H9 (cell line): ENCODE measurements at regions not wholly inside any gene's neighbourhood (a gene's known extent, or its start where the extent isn't known, plus 50 kb on each side); places are given as distances from the start of the nearest gene placed in this dataset.

Experiments
- DNase-seq: peaks from one replicate; pipeline ENCODE4 v3.0.0-alpha.2; 2017
- H2AFZ ChIP-seq: one replicate; pipeline ENCODE4 v1.6.1; 2013; ENCODE audit warnings: mild to moderate bottlenecking, low read length, control low read depth, moderate library complexity
- H2AK5ac ChIP-seq: 2 replicates; pipeline ENCODE4 v1.6.1; 2013; ENCODE audit warnings: low read length, control low read depth, mixed read lengths; ENCODE audit not compliant: insufficient read length
- H2BK120ac ChIP-seq: one replicate; pipeline ENCODE4 v1.6.1; 2013; ENCODE audit warnings: low read depth, mild to moderate bottlenecking, low read length, control low read depth, inconsistent platforms; ENCODE audit not compliant: poor library complexity, severe bottlenecking
- H2BK12ac ChIP-seq: 2 replicates; pipeline ENCODE4 v1.6.1; 2013; ENCODE audit warnings: low read length, control low read depth, mixed read lengths, low read depth; ENCODE audit not compliant: insufficient read length
- H2BK15ac ChIP-seq: 2 replicates; pipeline ENCODE4 v1.6.1; 2013; ENCODE audit warnings: low read depth, low read length, control low read depth
- H2BK20ac ChIP-seq: one replicate; pipeline ENCODE4 v1.6.1; 2013; ENCODE audit warnings: low read depth, mild to moderate bottlenecking, low read length, control low read depth, inconsistent platforms; ENCODE audit not compliant: poor library complexity, severe bottlenecking
- H2BK5ac ChIP-seq: 2 replicates; pipeline ENCODE4 v1.6.1; 2013; ENCODE audit warnings: low read length, control low read depth, mixed read lengths; ENCODE audit not compliant: insufficient read length
- H3K14ac ChIP-seq: 2 replicates; pipeline ENCODE4 v1.6.1; 2013; ENCODE audit warnings: low read length, control low read depth; ENCODE audit not compliant: insufficient read depth
- H3K18ac ChIP-seq: 2 replicates; pipeline ENCODE4 v1.6.1; 2013; ENCODE audit warnings: low read depth, mild to moderate bottlenecking, mixed read lengths, low read length, control low read depth; ENCODE audit not compliant: insufficient read length
- H3K23ac ChIP-seq: 2 replicates; pipeline ENCODE4 v1.6.1; 2013; ENCODE audit warnings: low read length, control low read depth, mixed read lengths, low read depth; ENCODE audit not compliant: insufficient read length
- H3K23me2 ChIP-seq: 2 replicates; pipeline ENCODE4 v1.6.1; 2013; ENCODE audit warnings: low read depth, mild to moderate bottlenecking, mixed read lengths, low read length, control low read depth; ENCODE audit not compliant: insufficient read length, poor library complexity, severe bottlenecking
- H3K27ac ChIP-seq: 2 replicates; pipeline ENCODE4 v1.5.1; 2013; ENCODE audit warnings: low read length, control low read depth, mixed read lengths, low read depth; ENCODE audit not compliant: insufficient read length
- H3K27me3 ChIP-seq: 2 replicates; pipeline ENCODE4 v1.6.1; 2013; ENCODE audit warnings: low read length, control low read depth, inconsistent platforms; ENCODE audit not compliant: insufficient read depth
- H3K4ac ChIP-seq: 2 replicates; pipeline ENCODE4 v1.6.1; 2013; ENCODE audit warnings: low read depth, mild to moderate bottlenecking, control low read depth, inconsistent platforms, low read length, moderate library complexity
- H3K4me1 ChIP-seq: 2 replicates; pipeline ENCODE4 v1.6.1; 2013; ENCODE audit warnings: low read length, control low read depth, inconsistent platforms; ENCODE audit not compliant: insufficient read depth
- H3K4me2 ChIP-seq: 2 replicates; pipeline ENCODE4 v1.6.1; 2013; ENCODE audit warnings: low read length, control low read depth, mixed read lengths; ENCODE audit not compliant: insufficient read length, insufficient read depth
- H3K56ac ChIP-seq: 2 replicates; pipeline ENCODE4 v1.6.1; 2013; ENCODE audit warnings: low read depth, mild to moderate bottlenecking, mixed read lengths, low read length, control low read depth; ENCODE audit not compliant: insufficient read length
- H3K79me1 ChIP-seq: 2 replicates; pipeline ENCODE4 v1.6.1; 2013; ENCODE audit warnings: low read depth, mild to moderate bottlenecking, moderate library complexity, low read length, control low read depth, inconsistent platforms; ENCODE audit not compliant: insufficient read depth, poor library complexity, severe bottlenecking
- H3K79me2 ChIP-seq: 2 replicates; pipeline ENCODE4 v1.6.1; 2013; ENCODE audit warnings: low read length, control low read depth, inconsistent platforms; ENCODE audit not compliant: insufficient read depth
- H3K9ac ChIP-seq: 2 replicates; pipeline ENCODE4 v1.6.1; 2013; ENCODE audit warnings: low read length, control low read depth, mixed read lengths; ENCODE audit not compliant: insufficient read length; ENCODE audit errors: extremely low read depth
- H3K9me3 ChIP-seq: one replicate; pipeline ENCODE4 v1.6.1; 2013; ENCODE audit warnings: low read depth, low read length, inconsistent platforms; ENCODE audit not compliant: control insufficient read depth
- H3T11ph ChIP-seq: one replicate; pipeline ENCODE4 v1.6.1; 2013; ENCODE audit warnings: mild to moderate bottlenecking, low read length, control low read depth, inconsistent platforms
- H4K20me1 ChIP-seq: one replicate; pipeline ENCODE4 v1.6.1; 2013; ENCODE audit not compliant: control insufficient read depth, insufficient read length, insufficient read depth
- H4K5ac ChIP-seq: 2 replicates; pipeline ENCODE4 v1.6.1; 2013; ENCODE audit warnings: low read depth, mild to moderate bottlenecking, mixed read lengths, low read length, control low read depth; ENCODE audit not compliant: insufficient read length
- H4K8ac ChIP-seq: replicated peaks from 2 replicates; pipeline ENCODE4 v1.6.1; 2013; ENCODE audit warnings: low read length, control low read depth, mixed read lengths, low read depth; ENCODE audit not compliant: insufficient read length
- H4K91ac ChIP-seq: 2 replicates; pipeline ENCODE4 v1.6.1; 2013; ENCODE audit warnings: low read depth, mild to moderate bottlenecking, moderate library complexity, mixed read lengths, low read length, control low read depth; ENCODE audit not compliant: insufficient read length
- H3K27ac Mint-ChIP-seq, 3 experiments: 2 replicates in 2 of 3; 3 replicates in 1 of 3; pipeline ENCODE4 v1.8.0; 2020 to 2021; ENCODE audit warnings: mixed read lengths in 3 of 3, mild to moderate bottlenecking in 1 of 3, moderate library complexity in 1 of 3
- H3K27me3 Mint-ChIP-seq: 2 replicates; pipeline ENCODE4 v1.8.0; 2021; ENCODE audit warnings: low read depth, mild to moderate bottlenecking, moderate library complexity, mixed read lengths
- H3K36me3 Mint-ChIP-seq, 3 experiments: 2 replicates in 2 of 3; 3 replicates in 1 of 3; pipeline ENCODE4 v1.8.0; 2020 to 2021; ENCODE audit warnings: low read depth in 3 of 3, mixed read lengths in 3 of 3; ENCODE audit not compliant: insufficient read depth in 1 of 3
- H3K4me1 Mint-ChIP-seq, 2 experiments: 2 replicates each; pipeline ENCODE4 v1.8.0; 2020; ENCODE audit warnings: mixed read lengths in 2 of 2
- H3K4me3 Mint-ChIP-seq, 2 experiments: 2 replicates in 1 of 2; 3 replicates in 1 of 2; pipeline ENCODE4 v1.8.0; 2020 to 2021; ENCODE audit warnings: mild to moderate bottlenecking in 2 of 2, mixed read lengths in 2 of 2, moderate library complexity in 1 of 2
- H3K9me3 Mint-ChIP-seq, 2 experiments: 2 replicates in 1 of 2; 3 replicates in 1 of 2; pipeline ENCODE4 v1.8.0; 2020; ENCODE audit warnings: mild to moderate bottlenecking in 2 of 2, mixed read lengths in 2 of 2, moderate library complexity in 1 of 2
- CTCF ChIP-seq: fragments of 200-600 bp; sonication (generic); conservative IDR thresholded peaks from 3 replicates; pipeline ENCODE4 v1.8.0; 2021; ENCODE audit warnings: antibody characterized with exemption, mild to moderate bottlenecking
- WGBS: extraction: QIAGEN DNeasy Blood & Tissue Kit; methylation state at CpG from one replicate; pipeline ENCODE4 v1.1.7; 2013; ENCODE audit warnings: missing lambda C conversion rate, low lambda C conversion rate, mixed read lengths; ENCODE audit not compliant: insufficient read length; ENCODE audit errors: extremely low coverage; 5-methylcytosine and 5-hydroxymethylcytosine counted together

- Histone ChIP-seq H3T11ph (no peak overlapping the region), H2AK5ac (no peak overlapping the region), H3K23ac (no peak overlapping the region), H3K4me1 (no peaks in the 10 kb centered on the region; the same call in 1 of the 2 replicates), H3K27me3 (no peaks in the 10 kb centered on the region), H3K18ac (no peak overlapping the region), H3K14ac (no peak overlapping the region), H4K20me1 (no peaks in the 10 kb centered on the region), H3K9ac (no peak overlapping the region), H2BK120ac (no peak overlapping the region), H3K23me2 (no peaks in the 10 kb centered on the region), H3K56ac (no peak overlapping the region), H4K5ac (no peak overlapping the region), H3K27ac (no peak overlapping the region), H2BK5ac (no peak overlapping the region), H3K4ac (no peak overlapping the region), H2BK15ac (no peak overlapping the region), H2BK20ac (no peak overlapping the region), H2AFZ (no peak overlapping the region), H3K9me3 (no peaks in the 10 kb centered on the region), H4K91ac (no peak overlapping the region), H4K8ac (no peak overlapping the region), H3K79me2 (no peaks in the 10 kb centered on the region), H3K4me2 (no peak overlapping the region), H3K79me1 (no peaks in the 10 kb centered on the region), H2BK12ac (no peak overlapping the region)
- DNase-seq, result no peak
- TF ChIP-seq CTCF, result no peak
- H3K27me3 Mint-ChIP-seq, result no peaks in the 10 kb centered on the region; the same call in 1 of the 2 replicates
- H3K4me1 Mint-ChIP-seq, result peaks cover 12 to 16% of the 10 kb centered on the region in 2 experiments
- no CpG with 5 or more reads among the region's 9 CpGs for whole genome bisulfite sequencing
- 0 out of 7 replicates have a peak, but pooled peaks cover 0 to 3% (median 0%) of the 10 kb centered on the region in 3 experiments for H3K36me3 Mint-ChIP-seq
- peaks cover 0 to 1% of the 10 kb centered on the region in 2 experiments; a peak in 2 of 5 replicates for H3K9me3 Mint-ChIP-seq
- peak overlapping the region in 1 of 2 experiments; percentile 36; a peak in 1 of 5 replicates for H3K4me3 Mint-ChIP-seq
- peak overlapping the region in 1 of 3 experiments; percentile 65; a peak in 1 of 7 replicates for H3K27ac Mint-ChIP-seq
Measured at GRCh38 chr7:21345361-21345760, 82.5 kb upstream of the SP4 start.
